ENCODE measurements at regions not wholly inside any gene's neighbourhood (a gene's known extent, or its start where the extent isn't known, plus 50 kb on each side); places are given as distances from the start of the nearest gene placed in this dataset.

DNA sequence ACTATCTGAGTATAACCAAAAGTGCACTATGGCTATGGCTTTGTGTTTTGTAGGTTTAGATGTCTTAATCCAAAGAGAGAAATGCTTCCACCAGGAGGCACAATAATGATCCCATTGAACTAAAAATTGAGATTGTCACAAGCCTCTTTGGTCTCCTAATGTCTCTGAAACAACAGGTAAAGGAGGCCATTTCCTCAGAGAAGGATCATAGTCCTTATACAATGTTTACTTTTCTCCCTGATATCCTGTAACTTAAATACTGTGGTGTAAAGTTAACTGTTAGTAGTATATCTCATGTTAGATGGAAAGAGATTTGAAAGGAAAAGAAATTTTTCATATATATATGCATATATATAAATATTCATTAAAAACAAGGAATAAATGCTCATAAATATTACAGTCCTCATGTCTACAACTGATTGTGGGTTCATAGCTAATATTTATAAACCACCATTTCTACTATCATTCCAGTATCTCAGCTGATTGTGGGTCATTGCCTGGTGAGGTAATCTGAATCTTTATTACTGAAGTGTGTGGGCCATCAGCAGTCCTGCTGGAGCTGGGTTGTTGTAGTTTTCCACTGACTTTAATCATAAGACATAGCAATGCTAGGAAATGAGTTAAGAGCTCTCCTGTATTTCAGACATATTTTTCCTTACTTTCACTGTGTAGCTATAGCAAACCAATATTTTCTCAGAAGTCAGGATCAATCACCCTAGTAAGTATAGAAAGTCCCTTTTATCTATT is 1230.4 kb downstream of the PCDH18 start:
- TF ChIP-seq HOXA7 (CRISPR knock-in tag; IDR thresholded peaks at IDR 0.05) (no peak), EP300 (IDR thresholded peaks at IDR 0.05) (no peak)
- TF ChIP-seq, protein P1, sequence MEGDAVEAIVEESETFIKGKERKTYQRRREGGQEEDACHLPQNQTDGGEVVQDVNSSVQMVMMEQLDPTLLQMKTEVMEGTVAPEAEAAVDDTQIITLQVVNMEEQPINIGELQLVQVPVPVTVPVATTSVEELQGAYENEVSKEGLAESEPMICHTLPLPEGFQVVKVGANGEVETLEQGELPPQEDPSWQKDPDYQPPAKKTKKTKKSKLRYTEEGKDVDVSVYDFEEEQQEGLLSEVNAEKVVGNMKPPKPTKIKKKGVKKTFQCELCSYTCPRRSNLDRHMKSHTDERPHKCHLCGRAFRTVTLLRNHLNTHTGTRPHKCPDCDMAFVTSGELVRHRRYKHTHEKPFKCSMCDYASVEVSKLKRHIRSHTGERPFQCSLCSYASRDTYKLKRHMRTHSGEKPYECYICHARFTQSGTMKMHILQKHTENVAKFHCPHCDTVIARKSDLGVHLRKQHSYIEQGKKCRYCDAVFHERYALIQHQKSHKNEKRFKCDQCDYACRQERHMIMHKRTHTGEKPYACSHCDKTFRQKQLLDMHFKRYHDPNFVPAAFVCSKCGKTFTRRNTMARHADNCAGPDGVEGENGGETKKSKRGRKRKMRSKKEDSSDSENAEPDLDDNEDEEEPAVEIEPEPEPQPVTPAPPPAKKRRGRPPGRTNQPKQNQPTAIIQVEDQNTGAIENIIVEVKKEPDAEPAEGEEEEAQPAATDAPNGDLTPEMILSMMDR (IDR thresholded peaks at IDR 0.05), result no peak

Data from A549 (cell line).